H1 (cell line): ENCODE measurements at regions not wholly inside any gene's neighbourhood (a gene's known extent, or its start where the extent isn't known, plus 50 kb on each side); places are given as distances from the start of the nearest gene placed in this dataset.

ENCODE experiments used
- CHD1 ChIP-seq: IDR thresholded peaks from 2 replicates; pipeline ENCODE4 v1.6.1; 2012; ENCODE audit warnings: low read depth, low read length, improper control_type of control experiment
- CTCF ChIP-seq, 3 experiments: IDR thresholded peaks; 1 replicate in 2 of 3; 2 replicates in 1 of 3; pipeline versions ENCODE4 v1.5.1 to v1.6.1; 2011; ENCODE audit warnings: low read length in 3 of 3, mild to moderate bottlenecking in 3 of 3, inconsistent platforms in 2 of 3, low read depth in 1 of 3, moderate library complexity in 1 of 3; ENCODE audit not compliant: insufficient read depth in 1 of 3; ENCODE audit errors: control extremely low read depth in 1 of 3
- EP300 ChIP-seq, 2 experiments: IDR thresholded peaks; 1 replicate in 1 of 2; 2 replicates in 1 of 2; pipeline ENCODE4 v1.6.1; 2011 to 2012; ENCODE audit warnings: low read depth in 2 of 2, low read length in 2 of 2, mild to moderate bottlenecking in 2 of 2, borderline replicate concordance in 1 of 2, inconsistent platforms in 1 of 2, moderate library complexity in 1 of 2
- EZH2 ChIP-seq: fragments of 200-600 bp; sonication (generic); IDR thresholded peaks from 2 replicates; pipeline ENCODE4 v1.7.1; 2012; ENCODE audit warnings: low read depth, mild to moderate bottlenecking, moderate library complexity, low read length, inconsistent platforms; ENCODE audit not compliant: severe bottlenecking
- JUN ChIP-seq: IDR thresholded peaks from 2 replicates; pipeline ENCODE4 v1.6.1; 2011; ENCODE audit warnings: low read depth, mild to moderate bottlenecking, improper control_type of control experiment, low read length
- NRF1 ChIP-seq: IDR thresholded peaks from 2 replicates; pipeline ENCODE4 v1.6.1; 2011; ENCODE audit warnings: mild to moderate bottlenecking, low read depth, low read length, improper control_type of control experiment
- POLR2A ChIP-seq, 2 experiments: IDR thresholded peaks; 1 replicate in 1 of 2; 2 replicates in 1 of 2; pipeline ENCODE4 v1.6.1; 2011; ENCODE audit warnings: low read depth in 2 of 2, low read length in 2 of 2, mild to moderate bottlenecking in 2 of 2; ENCODE audit errors: control extremely low read depth in 1 of 2
- POLR2AphosphoS5 ChIP-seq: IDR thresholded peaks from 2 replicates; pipeline ENCODE4 v1.6.1; 2011; ENCODE audit warnings: low read depth, low read length
- RAD21 ChIP-seq, 2 experiments: IDR thresholded peaks in 1 of 2; conservative IDR thresholded peaks in 1 of 2; 2 replicates each; pipeline ENCODE4 v1.6.1; 2011; ENCODE audit warnings: low read depth in 2 of 2, low read length in 2 of 2, improper control_type of control experiment in 1 of 2, inconsistent platforms in 1 of 2, mild to moderate bottlenecking in 1 of 2, moderate library complexity in 1 of 2
- SIN3A ChIP-seq, 2 experiments: IDR thresholded peaks in 1 of 2; conservative IDR thresholded peaks in 1 of 2; 2 replicates each; pipeline ENCODE4 v1.6.1; 2011 to 2012; ENCODE audit warnings: low read length in 2 of 2, improper control_type of control experiment in 1 of 2, low read depth in 1 of 2, mild to moderate bottlenecking in 1 of 2
- SP1 ChIP-seq: IDR thresholded peaks from 2 replicates; pipeline ENCODE4 v1.6.1; 2011; ENCODE audit warnings: low read depth, low read length
- SUZ12 ChIP-seq: fragments of 200-600 bp; sonication (generic); IDR thresholded peaks from 2 replicates; pipeline ENCODE4 v1.6.1; 2012; ENCODE audit warnings: mild to moderate bottlenecking, inconsistent platforms, low read length, moderate library complexity, mixed read lengths
- USF2 ChIP-seq: IDR thresholded peaks from 2 replicates; pipeline ENCODE4 v1.6.1; 2011; ENCODE audit warnings: low read length, improper control_type of control experiment
- ZNF274 ChIP-seq: IDR thresholded peaks from 2 replicates; pipeline ENCODE4 v1.7.0; 2012; ENCODE audit warnings: low read length, borderline replicate concordance; ENCODE audit errors: extremely low read depth

GRCh38 chr14:80379035-80379434 is 167.7 kb upstream of the DIO2 start:
- no peak for TF ChIP-seq SIN3A (conservative IDR thresholded peaks at IDR 0.05 in 1 of 2, IDR thresholded peaks at IDR 0.05 in 1 of 2; ENCODE audit: low read depth in 1 of 2, low read length in 2 of 2)
- no peak for TF ChIP-seq USF2
- no peak for TF ChIP-seq SUZ12
- no peak for TF ChIP-seq CTCF (IDR thresholded peaks at IDR 0.05; ENCODE audit: control extremely low read depth in 1 of 3, insufficient read depth in 1 of 3, low read depth in 1 of 3, low read length in 3 of 3)
- no peak for TF ChIP-seq EP300 (IDR thresholded peaks at IDR 0.05; ENCODE audit: borderline replicate concordance in 1 of 2, low read depth in 2 of 2, low read length in 2 of 2)
- no peak for TF ChIP-seq POLR2AphosphoS5
- TF ChIP-seq SP1: no peak
- TF ChIP-seq ZNF274: no peak
- no peak for TF ChIP-seq POLR2A (IDR thresholded peaks at IDR 0.05; ENCODE audit: control extremely low read depth in 1 of 2, low read depth in 2 of 2, low read length in 2 of 2)
- no peak for TF ChIP-seq JUN
- no peak for TF ChIP-seq EZH2
- no peak for TF ChIP-seq RAD21 (IDR thresholded peaks at IDR 0.05 in 1 of 2, conservative IDR thresholded peaks at IDR 0.05 in 1 of 2; ENCODE audit: low read depth in 2 of 2, low read length in 2 of 2)
- TF ChIP-seq NRF1: no peak
- no peak for TF ChIP-seq CHD1
